CD4-positive, alpha-beta T cell (primary cell): ENCODE measurements at regions not wholly inside any gene's neighbourhood (a gene's known extent, or its start where the extent isn't known, plus 50 kb on each side); places are given as distances from the start of the nearest gene placed in this dataset.

Experiments
- ATAC-seq: fragments of 200-7000 bp; cut with Tn5 transposase; one replicate; pipeline ENCODE4 v1.10.0; 2022; ENCODE audit warnings: mild to moderate bottlenecking; ENCODE audit not compliant: poor library complexity
- CTCF ChIA-PET: fragments of 350-600 bp; sonication (Branson Sonifier 250); formaldehyde crosslinking; loops from one replicate; lab custom pipeline; 2021; ENCODE audit warnings: antibody characterized with exemption, inconsistent platforms; lab: Charles Lee
- POLR2A ChIA-PET: fragments of 350-600 bp; sonication (Branson Sonifier 250); formaldehyde crosslinking; loops from one replicate; lab custom pipeline; 2021; ENCODE audit warnings: antibody characterized with exemption, inconsistent platforms; lab: Charles Lee
- DNase-seq, 14 experiments: peaks; one replicate each; pipeline ENCODE4 v3.0.0-alpha.2; 2013 to 2020; ENCODE audit warnings: mixed read lengths in 2 of 14
- H3K27ac ChIP-seq, 2 donors: one replicate each; pipeline versions ENCODE4 v1.5.1 to v1.7.0; 2013; ENCODE audit warnings: low read length in 2 of 2, low read depth in 1 of 2, mild to moderate bottlenecking in 1 of 2
- H3K27me3 ChIP-seq, 2 experiments: 1 replicate in 1 of 2; 2 replicates in 1 of 2; pipeline versions ENCODE4 v1.6.1 to v1.7.0; 2013; ENCODE audit warnings: low read length in 2 of 2, control low read depth in 1 of 2, mild to moderate bottlenecking in 1 of 2, moderate library complexity in 1 of 2; ENCODE audit not compliant: insufficient read depth in 2 of 2, control insufficient read depth in 1 of 2
- H3K36me3 ChIP-seq: one replicate; pipeline ENCODE4 v1.6.1; 2013; ENCODE audit warnings: low read length, control low read depth; ENCODE audit not compliant: insufficient read depth
- H3K4me1 ChIP-seq: one replicate; pipeline ENCODE4 v1.6.1; 2013; ENCODE audit warnings: low read length, control low read depth; ENCODE audit not compliant: insufficient read depth
- H3K4me3 ChIP-seq: one replicate; pipeline ENCODE4 v1.5.1; 2013; ENCODE audit warnings: mild to moderate bottlenecking, low read length, moderate library complexity
- H3K9me3 ChIP-seq, 2 experiments: 1 replicate in 1 of 2; 2 replicates in 1 of 2; pipeline versions ENCODE4 v1.6.1 to v1.7.0; 2013; ENCODE audit warnings: low read length in 2 of 2, mild to moderate bottlenecking in 2 of 2, control low read depth in 1 of 2, moderate library complexity in 1 of 2; ENCODE audit not compliant: control insufficient read depth in 1 of 2, insufficient read depth in 1 of 2
- H3K27ac Mint-ChIP-seq: one replicate; pipeline ENCODE4 v1.8.0; 2020; ENCODE audit warnings: mixed read lengths
- H3K27me3 Mint-ChIP-seq: one replicate; pipeline ENCODE4 v1.8.0; 2021; ENCODE audit warnings: mixed read lengths
- H3K36me3 Mint-ChIP-seq: one replicate; pipeline ENCODE4 v1.8.0; 2021; ENCODE audit warnings: low read depth, mixed read lengths
- H3K4me1 Mint-ChIP-seq: one replicate; pipeline ENCODE4 v1.8.0; 2021; ENCODE audit warnings: low read depth, mixed read lengths
- H3K4me3 Mint-ChIP-seq: one replicate; pipeline ENCODE4 v1.8.0; 2020; ENCODE audit warnings: mild to moderate bottlenecking, mixed read lengths
- H3K9me3 Mint-ChIP-seq: one replicate; pipeline ENCODE4 v1.8.0; 2020; ENCODE audit warnings: mixed read lengths
- intact Hi-C, 2 experiments: fragments of 100-400 bp; cut with DNase I in 1 of 2; cut with micrococcal nuclease in 1 of 2; formaldehyde crosslinking; loops; one replicate each; pipeline versions ENCODE4 v1.15.1 to v1.9.0; 2023 to 2025; cut with DNase I, micrococcal nuclease
- TF ChIP-seq, protein P1 (sequence below): fragments of 200-600 bp; IDR thresholded peaks from one replicate; pipeline ENCODE4 v1.8.0; 2022; ENCODE audit warnings: antibody characterized with exemption, mild to moderate bottlenecking

GRCh38 chr15:31268911-31269784 lies 57.5 kb upstream of the KLF13 start:
- Histone ChIP-seq H3K4me1 (peaks cover 81% of the 10 kb centered on the region), H3K9me3 (peaks cover 0 to 3% of the 10 kb centered on the region in 2 experiments), H3K27me3 (no peaks in the 10 kb centered on the region), H3K36me3 (no peaks in the 10 kb centered on the region), H3K27ac (no peak overlapping the region), H3K4me3 (no peak overlapping the region)
- Mint-ChIP-seq H3K4me1 (peaks cover 85% of the 10 kb centered on the region), H3K4me3 (no peak overlapping the region), H3K36me3 (no peaks in the 10 kb centered on the region), H3K27ac (peak overlapping the region; percentile 98), H3K9me3 (no peaks in the 10 kb centered on the region), H3K27me3 (no peaks in the 10 kb centered on the region)
- TF ChIP-seq, protein P1, sequence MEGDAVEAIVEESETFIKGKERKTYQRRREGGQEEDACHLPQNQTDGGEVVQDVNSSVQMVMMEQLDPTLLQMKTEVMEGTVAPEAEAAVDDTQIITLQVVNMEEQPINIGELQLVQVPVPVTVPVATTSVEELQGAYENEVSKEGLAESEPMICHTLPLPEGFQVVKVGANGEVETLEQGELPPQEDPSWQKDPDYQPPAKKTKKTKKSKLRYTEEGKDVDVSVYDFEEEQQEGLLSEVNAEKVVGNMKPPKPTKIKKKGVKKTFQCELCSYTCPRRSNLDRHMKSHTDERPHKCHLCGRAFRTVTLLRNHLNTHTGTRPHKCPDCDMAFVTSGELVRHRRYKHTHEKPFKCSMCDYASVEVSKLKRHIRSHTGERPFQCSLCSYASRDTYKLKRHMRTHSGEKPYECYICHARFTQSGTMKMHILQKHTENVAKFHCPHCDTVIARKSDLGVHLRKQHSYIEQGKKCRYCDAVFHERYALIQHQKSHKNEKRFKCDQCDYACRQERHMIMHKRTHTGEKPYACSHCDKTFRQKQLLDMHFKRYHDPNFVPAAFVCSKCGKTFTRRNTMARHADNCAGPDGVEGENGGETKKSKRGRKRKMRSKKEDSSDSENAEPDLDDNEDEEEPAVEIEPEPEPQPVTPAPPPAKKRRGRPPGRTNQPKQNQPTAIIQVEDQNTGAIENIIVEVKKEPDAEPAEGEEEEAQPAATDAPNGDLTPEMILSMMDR: no peak
- peak in 1 of 14 experiments; percentile 25 for DNase-seq
- ChIA-PET POLR2A (interaction anchor here (0.9 to 11.2 kb wide), 4 partner anchors 11 to 92 kb away, joined by 3 to 234 read pairs (median 4); partner anchors contain the start of gene KLF13), CTCF (no interaction called here)
- ATAC-seq: no peak
- intact Hi-C loops: loop anchor here in 1 of 2 experiments (5.0 kb wide), 2 partner anchors 33 to 168 kb away; no protein-coding TSS in a partner anchor

DNA sequence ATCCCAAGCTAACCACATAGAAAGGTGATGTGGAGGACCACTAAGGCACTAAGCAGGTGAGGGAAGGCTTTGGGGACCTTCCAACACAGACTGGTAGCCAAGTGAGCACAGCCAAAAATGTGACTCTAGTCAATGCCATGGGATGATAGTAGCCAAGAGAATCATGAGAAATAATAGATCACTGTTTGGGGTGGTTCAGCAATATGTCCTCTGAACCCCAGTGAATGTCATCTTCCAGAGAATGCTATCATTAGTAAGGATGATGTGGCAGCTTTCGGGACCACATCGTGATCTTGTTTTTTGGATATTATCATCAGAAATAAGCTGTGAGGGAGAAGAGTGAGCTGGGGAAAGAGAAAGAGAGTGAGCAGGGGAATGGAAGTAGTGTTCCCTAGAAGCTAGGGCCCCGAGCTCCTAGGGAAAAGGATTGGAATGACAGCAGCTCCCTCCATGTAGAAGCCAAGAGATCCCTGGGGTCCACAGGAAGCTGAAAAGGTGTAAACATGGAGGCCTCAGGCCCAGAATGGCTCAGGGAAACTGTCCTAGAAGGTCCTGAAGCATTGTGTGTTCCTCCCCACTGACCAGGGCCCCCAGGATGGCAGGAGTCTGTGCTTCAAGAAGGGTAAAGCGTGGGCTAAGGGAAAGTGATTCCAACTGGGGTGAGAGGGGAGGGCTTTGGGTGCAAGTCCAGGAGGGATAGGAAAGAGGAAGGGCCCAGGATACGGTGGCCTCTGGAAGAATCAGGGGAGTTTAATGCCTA lies 56.6 kb upstream of the KLF13 start:
- no peaks in the 10 kb centered on the region for H3K27me3 Mint-ChIP-seq
- intact Hi-C loops: loop anchor here in 1 of 2 experiments (5.0 kb wide), 2 partner anchors 32 to 167 kb away; no protein-coding TSS in a partner anchor
- H3K9me3 ChIP-seq: peaks cover 0 to 3% of the 10 kb centered on the region in 2 experiments
- H3K9me3 Mint-ChIP-seq: no peaks in the 10 kb centered on the region
- H3K27ac ChIP-seq: no peak overlapping the region
- H3K4me3 Mint-ChIP-seq: no peak overlapping the region
- ChIA-PET CTCF (interaction anchor here (1.1 kb wide), 1 partner anchor 55 kb away, joined by 3 read pairs; no protein-coding TSS in a partner anchor), POLR2A (interaction anchor here (0.9 to 11.2 kb wide), 2 partner anchors 10 to 57 kb away, joined by 3 to 234 read pairs; partner anchors contain the start of gene KLF13)
- H3K27me3 ChIP-seq: no peaks in the 10 kb centered on the region
- peaks cover 80% of the 10 kb centered on the region for H3K4me1 ChIP-seq
- H3K36me3 ChIP-seq: no peaks in the 10 kb centered on the region
- H3K36me3 Mint-ChIP-seq: no peaks in the 10 kb centered on the region
- no peak for ATAC-seq
- peak overlapping the region; percentile 98 for H3K27ac Mint-ChIP-seq
- peaks cover 81% of the 10 kb centered on the region for H3K4me1 Mint-ChIP-seq
- DNase-seq: no peak
- H3K4me3 ChIP-seq: no peak overlapping the region
- TF ChIP-seq, protein P1: no peak

DNA sequence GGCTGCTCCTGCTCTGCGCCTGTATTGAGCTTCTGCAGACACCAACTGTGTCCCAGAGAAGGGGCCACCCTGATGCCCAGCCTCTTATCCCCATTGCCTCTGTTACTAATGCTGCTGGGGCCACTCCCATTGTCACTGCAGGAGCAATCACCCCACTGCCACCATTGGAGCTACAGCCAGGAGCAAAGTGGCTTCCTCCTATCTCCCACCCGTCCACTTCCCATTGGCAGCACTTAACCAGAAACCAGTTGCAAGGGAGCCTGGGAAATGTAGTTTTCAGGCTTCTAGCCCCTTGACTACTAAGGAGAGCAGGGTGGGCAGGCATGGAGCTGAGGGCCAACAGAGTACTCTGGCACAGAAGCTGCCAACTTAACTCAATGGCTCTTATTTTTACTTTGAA lies 55.9 kb upstream of the KLF13 start:
- Histone ChIP-seq H3K4me1 (peaks cover 73% of the 10 kb centered on the region), H3K27me3 (no peaks in the 10 kb centered on the region), H3K27ac (no peak overlapping the region), H3K4me3 (no peak overlapping the region), H3K9me3 (peaks cover 0 to 3% of the 10 kb centered on the region in 2 experiments), H3K36me3 (no peaks in the 10 kb centered on the region)
- H3K4me3 Mint-ChIP-seq: no peak overlapping the region
- DNase-seq (peak in 1 of 14 experiments; percentile 14), ATAC-seq (no peak)
- H3K36me3 Mint-ChIP-seq: no peaks in the 10 kb centered on the region
- peaks cover 74% of the 10 kb centered on the region for H3K4me1 Mint-ChIP-seq
- H3K27me3 Mint-ChIP-seq: no peaks in the 10 kb centered on the region
- H3K9me3 Mint-ChIP-seq: no peaks in the 10 kb centered on the region
- TF ChIP-seq, protein P1: no peak
- ChIA-PET POLR2A (interaction anchor here (0.7 to 11.2 kb wide), 3 partner anchors 29 to 213 kb away, joined by 3 to 234 read pairs (median 4); partner anchors contain the start of gene KLF13), CTCF (interaction anchor here (1.1 kb wide), 1 partner anchor 55 kb away, joined by 3 read pairs; no protein-coding TSS in a partner anchor)
- intact Hi-C loops: no loop called here
- peak overlapping the region; percentile 98 for H3K27ac Mint-ChIP-seq
